Suppressor macrophage treated with lipopolysaccharide for 1 hour (primary cell): ENCODE measurements at regions not wholly inside any gene's neighbourhood (a gene's known extent, or its start where the extent isn't known, plus 50 kb on each side); places are given as distances from the start of the nearest gene placed in this dataset.

Experiments used
- DNase-seq, 3 donors: peaks; one replicate each; pipeline ENCODE4 v3.0.0-alpha.2; 2020 to 2022

- no peak for DNase-seq
Observed at GRCh38 chr10:49463605-49464004, 67.7 kb upstream of the DRGX start.

- DNase-seq = no peak
Observed at GRCh38 chr10:49458869-49459268, 63.0 kb upstream of the DRGX start.

GRCh38 chr10:49457686-49458085, 61.8 kb upstream of the DRGX start:
- DNase-seq = no peak

GRCh38 chr10:49448924-49449323, 53.0 kb upstream of the DRGX start:
- no peak for DNase-seq

- peak in 2 of 3 donors; percentile 25 to 28 for DNase-seq
Observed at GRCh38 chr10:49446031-49446430, 50.1 kb upstream of the DRGX start.
